Esophagus squamous epithelium (tissue), 4 donors: ENCODE measurements at regions not wholly inside any gene's neighbourhood (a gene's known extent, or its start where the extent isn't known, plus 50 kb on each side); places are given as distances from the start of the nearest gene placed in this dataset.

Source experiments
- POLR2A ChIP-seq, 4 donors: fragments of 450-650 bp; IDR thresholded peaks; one replicate each; pipeline ENCODE4 v1.6.1; 2017; ENCODE audit warnings: antibody characterized with exemption in 4 of 4, mild to moderate bottlenecking in 4 of 4, moderate library complexity in 3 of 4
- TF ChIP-seq, protein P1 (sequence below), 6 experiments: fragments of 450-650 bp in 4 of 6; fragments of 200-600 bp in 2 of 6; sonication (generic) in 2 of 6; IDR thresholded peaks; one replicate each; pipeline ENCODE4 v1.5.1; 2016 to 2019; ENCODE audit warnings: antibody characterized with exemption in 6 of 6, mild to moderate bottlenecking in 4 of 6, moderate library complexity in 4 of 6

DNA sequence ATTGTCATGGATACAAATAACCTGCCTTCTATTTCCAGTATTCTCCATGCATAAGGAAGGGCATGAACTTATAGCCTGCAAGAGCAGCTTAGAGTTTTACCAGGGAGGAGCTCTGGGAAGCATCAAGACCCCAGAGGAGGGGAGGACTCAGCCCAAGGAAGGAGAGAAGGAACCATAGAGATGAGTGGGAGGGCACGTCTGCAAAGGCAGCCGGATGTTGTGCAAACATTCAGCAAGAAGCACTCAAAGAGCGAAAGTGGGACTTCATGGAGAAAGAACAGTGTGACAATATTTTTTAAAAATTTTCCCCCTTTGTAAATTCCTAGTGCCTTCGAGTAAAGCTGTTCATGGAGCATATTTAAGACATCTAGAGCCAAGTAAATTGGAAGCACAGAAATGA is 270.1 kb upstream of the PTGER4 start:
- TF ChIP-seq POLR2A (IDR thresholded peaks at IDR 0.05) = no peak
- TF ChIP-seq, protein P1, sequence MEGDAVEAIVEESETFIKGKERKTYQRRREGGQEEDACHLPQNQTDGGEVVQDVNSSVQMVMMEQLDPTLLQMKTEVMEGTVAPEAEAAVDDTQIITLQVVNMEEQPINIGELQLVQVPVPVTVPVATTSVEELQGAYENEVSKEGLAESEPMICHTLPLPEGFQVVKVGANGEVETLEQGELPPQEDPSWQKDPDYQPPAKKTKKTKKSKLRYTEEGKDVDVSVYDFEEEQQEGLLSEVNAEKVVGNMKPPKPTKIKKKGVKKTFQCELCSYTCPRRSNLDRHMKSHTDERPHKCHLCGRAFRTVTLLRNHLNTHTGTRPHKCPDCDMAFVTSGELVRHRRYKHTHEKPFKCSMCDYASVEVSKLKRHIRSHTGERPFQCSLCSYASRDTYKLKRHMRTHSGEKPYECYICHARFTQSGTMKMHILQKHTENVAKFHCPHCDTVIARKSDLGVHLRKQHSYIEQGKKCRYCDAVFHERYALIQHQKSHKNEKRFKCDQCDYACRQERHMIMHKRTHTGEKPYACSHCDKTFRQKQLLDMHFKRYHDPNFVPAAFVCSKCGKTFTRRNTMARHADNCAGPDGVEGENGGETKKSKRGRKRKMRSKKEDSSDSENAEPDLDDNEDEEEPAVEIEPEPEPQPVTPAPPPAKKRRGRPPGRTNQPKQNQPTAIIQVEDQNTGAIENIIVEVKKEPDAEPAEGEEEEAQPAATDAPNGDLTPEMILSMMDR (IDR thresholded peaks at IDR 0.05) = no peak
